ENCODE measurements at regions not wholly inside any gene's neighbourhood (a gene's known extent, or its start where the extent isn't known, plus 50 kb on each side); places are given as distances from the start of the nearest gene placed in this dataset.

- POLR2A ChIA-PET (ENCODE audit: partially characterized antibody) = no interaction called here
- H3K23ac ChIP-seq (ENCODE audit: insufficient read length) = no peak overlapping the region
- no peaks in the 10 kb centered on the region for H3K36me3 ChIP-seq (ENCODE audit: control insufficient read depth in 2 of 4, insufficient read depth in 4 of 4, low read length in 3 of 4)
- DNase-seq (ENCODE audit: low read depth in 1 of 2, low spot score in 2 of 2) (no peak), FAIRE-seq (no peak)
- H4K8ac ChIP-seq (ENCODE audit: extremely low read depth, insufficient read depth, low read length) = no peak overlapping the region
- CTCF ChIA-PET (ENCODE audit: partially characterized antibody) = interaction anchor here (0.9 to 1.5 kb wide), 2 partner anchors 15 to 211 kb away, joined by 3 to 4 read pairs; no protein-coding TSS in a partner anchor
- H3K4me3 ChIP-seq (ENCODE audit: extremely low read depth in 1 of 4, insufficient read depth in 2 of 4, low read depth in 3 of 4, low read length in 4 of 4) = no peak overlapping the region
- H3K18ac ChIP-seq (ENCODE audit: extremely low read depth, low read length) = no peak overlapping the region
- no peaks in the 10 kb centered on the region for H3K79me2 ChIP-seq (ENCODE audit: control insufficient read depth in 1 of 2, insufficient read depth in 2 of 2, low read length in 2 of 2)
- no peak overlapping the region for H2AK5ac ChIP-seq (ENCODE audit: low read depth, low read length)
- H2BK12ac ChIP-seq (ENCODE audit: low read depth, low read length) = no peak overlapping the region
- H4K20me1 ChIP-seq (replicated peaks in 1 of 2; ENCODE audit: control insufficient read depth in 1 of 2, insufficient read depth in 2 of 2, low read length in 2 of 2) = no peaks in the 10 kb centered on the region
- no peak overlapping the region for H2BK120ac ChIP-seq (replicated peaks; ENCODE audit: low read depth, low read length)
- no peaks in the 10 kb centered on the region for H3K4me1 ChIP-seq (replicated peaks in 1 of 4; ENCODE audit: control insufficient read depth in 3 of 4, insufficient read depth in 4 of 4, low read length in 3 of 4)
- 81% methylated on average over 1 of the region's 1 CpG; no CpG with 5 or more reads in 1 of the 2 experiments for WGBS, 2 experiments (ENCODE audit: extremely low coverage in 1 of 2, insufficient coverage in 1 of 2, insufficient read length in 1 of 2, insufficient replicate concordance in 2 of 2, low coverage in 1 of 2, low lambda C conversion rate in 2 of 2, missing lambda C conversion rate in 1 of 2)
- H3K4me2 ChIP-seq (ENCODE audit: insufficient read depth in 1 of 2, low read depth in 2 of 2, low read length in 2 of 2) = no peak overlapping the region
- TF ChIP-seq CTCF (IDR thresholded peaks at IDR 0.05; ENCODE audit: control extremely low read depth in 1 of 3, insufficient read depth in 1 of 3, low read depth in 1 of 3, low read length in 3 of 3) (no peak), MAFK (IDR thresholded peaks at IDR 0.05; ENCODE audit: low read depth, low read length) (no peak), EZH2 (IDR thresholded peaks at IDR 0.05; ENCODE audit: low read depth, low read length, severe bottlenecking) (no peak)
- no peak overlapping the region for H2BK5ac ChIP-seq (ENCODE audit: low read depth, low read length)
- H3K9ac ChIP-seq (replicated peaks in 1 of 4; ENCODE audit: extremely low read depth in 1 of 4, low read depth in 3 of 4, low read length in 3 of 4) = no peak overlapping the region
- no peaks in the 10 kb centered on the region for H3K27me3 ChIP-seq (replicated peaks in 1 of 4; ENCODE audit: control insufficient read depth in 3 of 4, extremely low read depth in 1 of 4, insufficient read depth in 3 of 4, low read length in 3 of 4)
- no peak overlapping the region for H2AFZ ChIP-seq (ENCODE audit: low read length)
- H3K56ac ChIP-seq (replicated peaks; ENCODE audit: insufficient read length, low read depth, low read length) = no peak overlapping the region
- H3K9me3 ChIP-seq (ENCODE audit: insufficient read depth in 2 of 2, low read depth in 1 of 2, low read length in 1 of 2) = no peaks in the 10 kb centered on the region
- no peak overlapping the region for H4K91ac ChIP-seq (replicated peaks; ENCODE audit: insufficient read length, low read length)
- no peaks in the 10 kb centered on the region for H3K79me1 ChIP-seq (ENCODE audit: low read depth, low read length)
- no peak overlapping the region for H3K14ac ChIP-seq (ENCODE audit: insufficient read length)
- no peak overlapping the region for H2BK15ac ChIP-seq (ENCODE audit: low read length)
- no peaks in the 10 kb centered on the region for H3K23me2 ChIP-seq (ENCODE audit: low read depth, low read length)
- H4K5ac ChIP-seq (ENCODE audit: insufficient read length, low read depth, low read length) = no peak overlapping the region
- H3K4ac ChIP-seq (replicated peaks; ENCODE audit: insufficient read length, low read depth, low read length) = no peak overlapping the region
- no peak overlapping the region for H2BK20ac ChIP-seq (ENCODE audit: low read length)
- no peak overlapping the region for H3K27ac ChIP-seq (ENCODE audit: low read depth, low read length)
Observed at GRCh38 chr11:104465321-104465720, 301.4 kb upstream of the PDGFD start.

Data from H1 (cell line).